Neural crest cell (in vitro differentiated cells): ENCODE measurements at regions not wholly inside any gene's neighbourhood (a gene's known extent, or its start where the extent isn't known, plus 50 kb on each side); places are given as distances from the start of the nearest gene placed in this dataset.

Experiments
- DNase-seq: peaks from one replicate; pipeline ENCODE4 v3.0.0; 2021; ENCODE audit warnings: low read depth, mixed read lengths, low spot score
- H3K27ac Mint-ChIP-seq: one replicate; pipeline ENCODE4 v1.8.0; 2021; ENCODE audit warnings: mild to moderate bottlenecking, mixed read lengths; ENCODE audit not compliant: unreplicated experiment
- H3K27me3 Mint-ChIP-seq: 2 replicates; pipeline ENCODE4 v1.8.0; 2021; ENCODE audit warnings: low read depth, mild to moderate bottlenecking, mixed read lengths
- H3K36me3 Mint-ChIP-seq: 2 replicates; pipeline ENCODE4 v1.8.0; 2021; ENCODE audit warnings: low read depth, mild to moderate bottlenecking, mixed read lengths
- H3K4me1 Mint-ChIP-seq: 2 replicates; pipeline ENCODE4 v1.8.0; 2021; ENCODE audit warnings: mixed read lengths
- H3K4me3 Mint-ChIP-seq: one replicate; pipeline ENCODE4 v1.8.0; 2021; ENCODE audit warnings: mild to moderate bottlenecking, mixed read lengths
- H3K9me3 Mint-ChIP-seq: 2 replicates; pipeline ENCODE4 v1.8.0; 2021; ENCODE audit warnings: mixed read lengths
- TF ChIP-seq, protein P1 (sequence below): fragments of 200-600 bp; sonication (generic); conservative IDR thresholded peaks from 2 replicates; pipeline ENCODE4 v1.5.0; 2021; ENCODE audit warnings: antibody characterized with exemption, mild to moderate bottlenecking

DNA sequence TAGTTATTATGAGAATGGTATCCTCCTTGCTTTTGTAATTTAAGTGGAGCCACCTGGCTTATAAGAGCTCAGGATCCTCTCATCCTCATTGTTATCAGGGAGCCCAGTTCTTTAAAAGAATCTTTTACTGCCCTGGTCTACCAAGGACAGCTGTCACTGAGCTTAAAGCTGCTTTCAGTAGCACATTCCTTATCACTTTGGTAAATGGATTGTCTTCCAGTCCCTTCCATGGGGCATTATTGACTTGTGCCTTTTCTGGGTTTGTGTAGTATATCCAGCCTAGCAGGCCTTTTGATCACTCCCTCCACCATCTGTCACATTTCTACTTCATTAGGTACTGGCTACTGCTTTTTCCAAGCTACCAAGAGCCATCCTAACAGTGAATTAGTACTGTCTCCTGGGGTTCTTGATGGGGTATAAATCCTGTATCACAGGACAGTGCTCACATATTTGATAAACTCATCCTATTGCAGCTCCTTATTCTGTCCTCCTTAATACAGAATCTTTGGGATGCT lies 208.9 kb downstream of the TMEM26 start:
- DNase-seq = no peak
- Mint-ChIP-seq H3K4me3 (no peak overlapping the region), H3K27ac (no peak overlapping the region), H3K36me3 (no peaks in the 10 kb centered on the region), H3K27me3 (peaks cover 16% of the 10 kb centered on the region), H3K9me3 (peaks cover 2% of the 10 kb centered on the region), H3K4me1 (no peaks in the 10 kb centered on the region)
- TF ChIP-seq, protein P1, sequence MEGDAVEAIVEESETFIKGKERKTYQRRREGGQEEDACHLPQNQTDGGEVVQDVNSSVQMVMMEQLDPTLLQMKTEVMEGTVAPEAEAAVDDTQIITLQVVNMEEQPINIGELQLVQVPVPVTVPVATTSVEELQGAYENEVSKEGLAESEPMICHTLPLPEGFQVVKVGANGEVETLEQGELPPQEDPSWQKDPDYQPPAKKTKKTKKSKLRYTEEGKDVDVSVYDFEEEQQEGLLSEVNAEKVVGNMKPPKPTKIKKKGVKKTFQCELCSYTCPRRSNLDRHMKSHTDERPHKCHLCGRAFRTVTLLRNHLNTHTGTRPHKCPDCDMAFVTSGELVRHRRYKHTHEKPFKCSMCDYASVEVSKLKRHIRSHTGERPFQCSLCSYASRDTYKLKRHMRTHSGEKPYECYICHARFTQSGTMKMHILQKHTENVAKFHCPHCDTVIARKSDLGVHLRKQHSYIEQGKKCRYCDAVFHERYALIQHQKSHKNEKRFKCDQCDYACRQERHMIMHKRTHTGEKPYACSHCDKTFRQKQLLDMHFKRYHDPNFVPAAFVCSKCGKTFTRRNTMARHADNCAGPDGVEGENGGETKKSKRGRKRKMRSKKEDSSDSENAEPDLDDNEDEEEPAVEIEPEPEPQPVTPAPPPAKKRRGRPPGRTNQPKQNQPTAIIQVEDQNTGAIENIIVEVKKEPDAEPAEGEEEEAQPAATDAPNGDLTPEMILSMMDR = no peak

DNA sequence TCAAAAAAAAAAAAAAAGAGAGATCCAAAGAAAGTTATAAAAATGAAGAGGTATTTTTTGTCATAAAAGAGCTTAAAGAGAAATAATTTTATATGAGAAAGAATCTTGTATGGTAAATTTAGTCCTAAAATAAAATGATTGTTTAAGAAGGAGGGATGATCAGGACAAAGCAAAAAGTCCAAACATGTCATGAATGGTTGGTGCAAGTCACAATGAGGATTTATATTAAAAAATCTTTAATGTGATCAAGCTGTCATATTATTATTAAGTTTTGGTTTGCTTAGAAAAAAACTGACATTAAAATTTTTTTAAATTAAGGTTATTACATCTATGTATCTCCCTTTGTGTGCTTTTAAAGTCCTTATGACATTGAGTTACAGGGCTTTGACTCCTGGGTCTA lies 220.4 kb downstream of the TMEM26 start:
- Mint-ChIP-seq H3K36me3 (peaks cover 12% of the 10 kb centered on the region), H3K27ac (no peak overlapping the region), H3K9me3 (peaks cover 19% of the 10 kb centered on the region), H3K27me3 (peaks cover 2% of the 10 kb centered on the region), H3K4me3 (no peak overlapping the region), H3K4me1 (no peaks in the 10 kb centered on the region)
- DNase-seq = no peak
- TF ChIP-seq, protein P1 = no peak

DNA sequence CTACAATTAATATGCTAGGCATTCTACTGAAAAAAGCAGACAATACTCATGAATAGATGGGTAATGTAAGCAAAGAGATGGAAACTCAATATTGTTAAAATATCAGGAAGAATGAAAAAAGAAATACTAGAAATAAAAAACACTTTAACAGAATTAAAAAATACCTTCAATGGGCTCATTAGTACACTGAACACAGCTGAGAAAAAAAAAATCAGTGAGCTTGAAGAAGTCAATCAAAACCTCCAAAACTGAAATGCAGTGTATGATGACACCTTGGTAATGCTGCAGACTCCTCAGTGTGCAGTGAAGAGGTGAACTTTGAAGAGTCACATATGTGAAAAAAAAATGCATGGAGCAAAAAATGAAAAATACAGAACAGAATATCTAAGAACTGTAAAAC lies 227.2 kb downstream of the TMEM26 start:
- H3K9me3 Mint-ChIP-seq = peaks cover 19% of the 10 kb centered on the region
- TF ChIP-seq, protein P1 = no peak
- no peak overlapping the region for H3K27ac Mint-ChIP-seq
- no peak for DNase-seq
- H3K36me3 Mint-ChIP-seq = peaks cover 6% of the 10 kb centered on the region
- H3K27me3 Mint-ChIP-seq = peaks cover 4% of the 10 kb centered on the region
- H3K4me1 Mint-ChIP-seq = no peaks in the 10 kb centered on the region
- H3K4me3 Mint-ChIP-seq = no peak overlapping the region

DNA sequence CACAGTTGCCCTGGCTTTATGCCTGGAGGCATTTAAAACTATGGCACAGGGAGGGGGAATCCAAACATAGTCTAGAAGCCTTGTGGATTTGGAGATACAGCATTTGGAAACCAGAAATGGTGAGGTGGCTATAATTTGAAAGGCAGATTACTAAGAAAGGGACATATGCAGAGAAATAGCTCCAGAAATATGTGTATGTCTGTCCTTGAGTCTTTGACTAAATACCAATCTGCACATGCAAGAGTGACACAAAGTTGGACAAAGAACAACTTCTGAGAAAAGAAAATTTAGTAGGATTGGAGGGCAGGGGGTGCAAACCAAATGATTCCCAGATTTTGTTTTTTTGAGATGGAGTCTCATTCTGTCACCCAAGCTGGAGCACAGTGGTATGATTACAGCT lies 229.6 kb downstream of the TMEM26 start:
- Mint-ChIP-seq H3K9me3 (peaks cover 22% of the 10 kb centered on the region), H3K27ac (no peak overlapping the region), H3K27me3 (peaks cover 2% of the 10 kb centered on the region), H3K36me3 (peaks cover 3% of the 10 kb centered on the region), H3K4me3 (no peak overlapping the region), H3K4me1 (no peaks in the 10 kb centered on the region)
- TF ChIP-seq, protein P1 = no peak
- no peak for DNase-seq

DNA sequence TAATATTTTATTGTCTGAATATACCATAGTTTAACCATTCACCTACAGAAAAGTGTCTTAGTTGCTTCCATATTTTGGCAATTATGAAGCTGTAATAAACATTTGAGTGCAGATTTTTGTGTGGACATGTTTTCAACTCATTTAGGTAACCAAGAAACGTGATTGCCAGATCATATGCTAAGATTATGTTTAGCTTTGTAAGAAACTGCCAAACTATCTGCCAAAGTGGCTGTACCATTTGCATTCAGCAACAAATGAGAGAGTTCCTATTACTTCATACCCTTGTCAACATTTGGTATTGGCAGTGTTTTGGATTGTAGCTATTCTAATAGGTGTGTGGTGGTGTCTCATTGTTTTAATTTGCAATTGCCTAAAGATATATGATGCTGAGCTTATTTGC lies 233.5 kb downstream of the TMEM26 start:
- no peak for DNase-seq
- no peak overlapping the region for H3K27ac Mint-ChIP-seq
- no peaks in the 10 kb centered on the region for H3K4me1 Mint-ChIP-seq
- peaks cover 16% of the 10 kb centered on the region for H3K9me3 Mint-ChIP-seq
- peaks cover 2% of the 10 kb centered on the region for H3K27me3 Mint-ChIP-seq
- TF ChIP-seq, protein P1 = no peak
- H3K36me3 Mint-ChIP-seq = no peaks in the 10 kb centered on the region
- no peak overlapping the region for H3K4me3 Mint-ChIP-seq
